NCI-H2227 treated with DMSO at 0.1 percent for 48 hours (cell line): ENCODE measurements at regions not wholly inside any gene's neighbourhood (a gene's known extent, or its start where the extent isn't known, plus 50 kb on each side); places are given as distances from the start of the nearest gene placed in this dataset.

Experiments used
- DNase-seq: peaks from one replicate; lab custom pipeline; 2025; lab: John Stamatoyannopoulos, UW

DNA sequence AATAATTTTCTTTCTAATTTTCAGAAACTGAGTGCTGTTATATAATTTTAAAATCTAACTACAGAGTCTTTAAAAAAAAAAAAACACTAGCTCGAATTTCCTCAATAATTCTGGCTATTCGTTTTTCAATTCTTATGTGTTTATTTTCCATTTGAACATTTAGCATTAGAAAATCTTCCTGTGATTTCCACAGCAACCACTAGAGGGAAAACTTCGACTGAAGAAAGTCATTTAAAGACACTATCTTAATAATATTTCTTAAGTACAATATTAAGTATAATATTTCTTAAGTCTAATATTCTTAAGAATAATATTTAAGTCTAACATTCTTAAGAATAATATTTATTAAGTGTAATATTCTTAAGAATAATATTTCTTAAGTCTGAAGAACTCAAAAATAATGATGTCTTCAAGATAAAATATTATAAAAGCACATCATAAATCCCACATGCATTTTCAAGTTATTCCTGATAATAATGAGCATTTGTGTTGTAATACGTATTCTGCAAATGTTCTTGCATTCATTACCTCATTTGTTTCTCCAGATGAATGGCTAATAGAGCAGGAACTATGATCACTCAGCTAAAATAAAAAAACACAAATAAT, 118.4 kb upstream of the WDR17 start:
- DNase-seq: peak; percentile 4

DNA sequence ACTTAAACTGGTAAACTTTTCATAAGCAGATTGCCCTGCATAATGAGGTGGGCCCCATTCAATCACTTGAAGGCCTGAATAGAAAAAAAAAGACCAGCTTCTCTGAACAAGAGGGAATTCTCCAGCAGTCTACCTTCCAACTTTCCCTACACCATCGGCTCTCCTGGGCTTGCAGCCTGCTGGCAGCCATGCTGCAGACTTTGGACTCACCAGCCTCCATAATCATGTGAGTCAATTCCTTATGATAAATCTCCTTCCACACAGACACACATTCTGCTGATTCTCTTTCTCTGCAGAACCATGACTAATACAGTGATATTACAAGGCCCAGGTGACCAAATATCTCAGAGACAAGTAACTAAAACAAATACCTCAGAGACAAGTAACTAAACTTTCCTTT, 113.8 kb upstream of the WDR17 start:
- DNase-seq: no peak

GRCh38 chr4:175953116-175953515, 112.5 kb upstream of the WDR17 start:
- no peak for DNase-seq

DNA sequence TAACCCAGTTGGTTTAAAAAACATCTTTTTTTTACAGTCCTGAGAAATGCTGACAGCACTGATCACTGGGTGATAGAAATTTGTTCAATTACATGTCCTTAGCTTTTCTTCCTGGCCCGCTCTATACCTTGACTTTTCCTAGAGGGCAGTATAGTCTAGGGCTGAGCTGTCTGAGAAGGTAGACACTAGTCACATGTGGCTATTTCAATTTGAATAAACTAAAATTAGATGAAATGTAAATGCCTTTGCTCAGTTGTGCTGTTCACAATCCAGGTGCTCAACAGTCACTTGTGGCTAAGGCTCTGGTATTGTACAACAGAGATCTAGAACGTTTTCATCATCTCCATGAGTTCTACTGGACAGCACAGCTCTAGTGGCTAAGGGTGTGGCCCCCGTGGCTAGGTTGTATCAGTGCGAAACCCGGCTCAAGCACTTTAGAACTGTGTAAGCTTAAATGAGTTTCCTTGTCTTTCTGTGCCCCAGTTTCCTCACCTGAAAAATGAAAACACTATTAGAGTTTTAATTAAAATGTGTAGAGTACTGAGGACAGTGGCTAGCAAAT, 111.6 kb upstream of the WDR17 start:
- no peak for DNase-seq

- DNase-seq: no peak
Observed at GRCh38 chr4:175954685-175955084, 111.0 kb upstream of the WDR17 start.

DNA sequence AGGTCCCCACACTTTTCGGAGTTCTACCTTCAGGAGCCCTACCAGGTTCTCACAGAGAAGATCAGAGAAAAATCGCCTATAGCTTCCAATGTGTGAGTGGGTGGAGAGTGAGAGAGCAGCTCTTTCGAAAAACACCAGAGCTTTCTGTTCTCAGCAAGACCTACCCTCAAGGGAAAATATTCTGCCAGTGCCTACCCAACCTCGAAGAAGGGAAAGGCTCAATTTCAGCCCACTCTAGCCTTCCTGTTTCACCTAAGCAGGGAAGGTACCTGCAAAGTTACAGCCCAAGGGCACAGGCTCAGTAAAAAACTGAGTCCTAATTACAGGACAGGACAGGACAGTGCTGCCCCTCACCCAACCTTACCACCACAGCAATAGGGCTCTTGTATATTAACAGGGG, 104.0 kb upstream of the WDR17 start:
- DNase-seq: no peak

GRCh38 chr4:175970072-175970471, 95.6 kb upstream of the WDR17 start:
- no peak for DNase-seq

GRCh38 chr4:175970724-175971123, 94.9 kb upstream of the WDR17 start:
- peak; percentile 63 for DNase-seq

GRCh38 chr4:175971388-175972179, 94.1 kb upstream of the WDR17 start:
- no peak for DNase-seq

DNA sequence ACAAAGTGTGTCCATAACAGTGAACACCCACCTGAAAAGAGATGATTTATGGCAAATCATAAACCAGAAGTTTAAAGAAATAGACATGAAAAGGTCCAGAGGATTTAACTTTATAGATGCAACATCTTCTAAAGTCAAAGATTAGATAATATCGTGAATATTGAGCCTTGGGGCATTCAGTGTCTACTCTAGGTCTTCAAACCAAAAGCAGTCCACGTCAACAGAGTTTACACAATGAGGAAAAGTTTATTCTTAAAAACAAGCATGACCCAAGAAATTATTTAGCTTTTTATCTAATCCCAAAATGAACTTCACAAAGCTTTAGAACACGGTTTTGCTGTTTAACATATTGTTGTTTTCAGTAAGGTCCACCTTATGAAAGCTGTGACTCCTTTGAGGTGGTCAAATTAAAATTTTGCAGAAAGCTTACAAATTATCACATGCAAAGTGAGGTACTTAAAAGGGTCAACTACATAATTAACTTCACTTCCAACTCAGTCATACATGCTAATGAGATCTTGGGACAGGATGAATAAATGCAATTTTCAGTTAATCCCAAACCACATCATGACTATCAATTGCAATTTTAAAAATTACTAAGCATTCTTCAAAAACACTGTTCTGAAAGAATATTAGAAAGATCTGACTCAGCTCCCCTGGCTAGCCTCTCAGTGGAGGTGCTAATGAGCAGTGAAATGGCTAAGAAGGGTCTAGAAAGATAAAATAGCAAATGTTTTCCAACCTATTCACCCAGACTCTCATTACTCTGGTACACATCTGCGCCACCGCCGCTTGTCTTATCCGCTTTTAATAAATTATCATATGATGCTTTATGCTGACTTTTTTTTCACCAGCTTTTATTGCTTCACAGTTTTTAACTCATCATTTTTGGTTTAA, 92.4 kb upstream of the WDR17 start:
- no peak for DNase-seq

GRCh38 chr4:175983636-175984035, 82.0 kb upstream of the WDR17 start:
- DNase-seq: no peak

DNA sequence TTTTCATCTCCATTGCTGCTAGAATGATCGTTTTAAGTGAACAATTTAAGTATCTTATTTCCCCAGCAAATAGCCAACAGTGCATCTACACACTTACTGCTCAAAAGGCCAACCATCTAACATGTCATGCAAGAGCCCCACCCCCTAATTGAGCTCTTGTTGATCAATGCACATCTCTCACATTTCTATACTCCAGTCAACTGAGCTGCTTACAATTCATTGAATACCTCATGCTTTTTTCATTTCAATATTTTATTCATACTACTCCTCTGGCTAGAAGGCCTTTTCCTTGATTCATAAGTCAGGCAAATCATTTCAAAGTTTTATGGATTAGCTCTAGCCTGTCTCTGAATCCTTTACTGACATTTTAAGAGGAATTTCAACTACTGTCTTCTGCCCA, 79.0 kb upstream of the WDR17 start:
- DNase-seq: no peak

- DNase-seq: no peak
Observed at GRCh38 chr4:175988511-175988910, 77.1 kb upstream of the WDR17 start.

GRCh38 chr4:175996206-175996605, 69.4 kb upstream of the WDR17 start:
- DNase-seq: no peak

DNA sequence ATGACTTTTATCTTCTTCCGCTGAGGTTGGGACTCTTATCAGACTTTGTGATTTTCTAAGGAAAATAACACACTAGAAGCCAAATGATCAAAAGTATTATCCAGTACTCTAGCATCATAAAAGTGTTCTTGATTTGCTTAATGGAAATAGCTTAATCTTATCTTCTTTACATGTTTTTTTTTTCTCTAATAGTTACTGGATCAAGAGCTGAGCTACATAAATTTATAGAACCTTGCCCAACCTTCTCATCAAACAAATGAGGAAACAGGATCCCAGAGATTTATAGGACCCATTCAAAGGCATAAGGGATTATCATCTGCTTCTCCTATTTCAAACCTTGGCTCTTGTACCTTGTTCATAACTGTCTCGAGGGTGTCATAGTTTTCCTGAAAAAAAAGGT, 68.3 kb upstream of the WDR17 start:
- DNase-seq: no peak

GRCh38 chr4:175998782-175999181, 66.9 kb upstream of the WDR17 start:
- DNase-seq: peak; percentile 5

- no peak for DNase-seq
Observed at GRCh38 chr4:175999944-176000343, 65.7 kb upstream of the WDR17 start.

DNA sequence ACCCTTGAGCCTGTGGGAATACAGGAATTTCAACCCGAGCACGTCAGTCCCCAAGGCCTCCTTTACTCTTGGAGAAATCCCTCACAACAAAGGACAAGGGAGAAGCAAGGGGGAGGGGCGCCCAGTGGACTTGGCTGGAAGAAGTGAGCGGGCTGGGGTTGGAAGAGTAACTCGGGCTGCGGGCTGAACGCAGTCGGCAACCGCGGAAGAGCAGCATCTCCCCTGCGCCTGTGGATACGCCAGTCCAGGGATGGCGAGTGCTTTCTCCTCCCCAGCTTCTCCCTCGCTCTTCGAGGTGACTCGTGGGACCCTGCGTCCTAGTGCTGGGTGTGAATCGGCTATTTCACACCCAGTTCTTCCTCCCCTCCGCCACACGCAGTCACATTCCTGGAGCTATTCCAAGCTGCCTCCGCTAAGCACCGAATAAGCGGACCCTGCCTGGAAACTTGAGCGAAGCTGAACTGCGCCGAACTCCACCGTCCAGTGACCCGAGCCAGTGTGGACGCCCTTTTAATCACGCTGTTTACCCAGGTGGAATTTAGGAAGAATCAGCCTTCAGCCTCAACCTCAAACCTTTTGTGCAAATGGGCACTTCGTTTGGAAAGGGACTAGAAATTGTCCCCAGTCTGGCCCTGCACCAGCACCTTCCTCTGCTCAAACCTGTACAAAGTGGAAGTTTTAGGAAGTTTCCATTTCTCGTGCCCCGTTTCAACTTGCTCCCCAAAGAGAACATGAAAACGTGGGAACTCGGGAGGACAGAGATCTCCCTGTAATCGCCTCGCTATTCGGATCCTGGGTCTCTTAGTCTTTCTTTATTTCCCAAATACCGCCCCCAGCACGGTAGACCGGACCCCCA, 64.3 kb upstream of the WDR17 start:
- DNase-seq: peak; percentile 68

DNA sequence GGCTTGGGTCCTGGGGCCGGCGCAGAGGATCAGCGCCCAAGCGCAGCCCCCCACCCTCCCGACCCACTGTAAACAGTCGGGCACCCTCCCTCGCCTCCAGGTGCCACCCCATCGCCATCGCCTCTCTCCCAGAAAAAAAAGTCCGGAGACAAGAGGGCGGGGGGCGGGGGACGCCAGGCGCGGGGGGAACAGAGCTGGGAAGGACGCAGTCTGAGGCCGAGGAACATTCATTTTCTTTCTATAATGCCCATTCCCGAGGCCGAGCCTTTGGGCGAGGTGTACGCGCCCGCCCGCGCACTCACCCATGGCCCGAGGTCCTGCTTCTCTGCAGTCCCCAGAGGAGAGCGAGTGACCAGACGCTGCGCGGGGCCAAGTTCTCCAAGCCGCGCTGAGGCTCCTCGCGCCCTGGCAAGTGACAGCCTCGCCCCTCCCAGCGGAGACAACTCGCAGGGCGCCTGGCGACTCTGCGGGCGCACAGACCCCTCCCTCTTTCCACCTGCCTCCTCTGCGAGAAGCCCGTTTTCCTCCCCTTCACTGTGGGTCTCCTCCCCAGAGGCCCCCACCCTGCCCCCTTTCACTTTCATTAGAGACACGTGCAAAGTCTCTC, 63.5 kb upstream of the WDR17 start:
- peak; percentile 21 for DNase-seq

DNA sequence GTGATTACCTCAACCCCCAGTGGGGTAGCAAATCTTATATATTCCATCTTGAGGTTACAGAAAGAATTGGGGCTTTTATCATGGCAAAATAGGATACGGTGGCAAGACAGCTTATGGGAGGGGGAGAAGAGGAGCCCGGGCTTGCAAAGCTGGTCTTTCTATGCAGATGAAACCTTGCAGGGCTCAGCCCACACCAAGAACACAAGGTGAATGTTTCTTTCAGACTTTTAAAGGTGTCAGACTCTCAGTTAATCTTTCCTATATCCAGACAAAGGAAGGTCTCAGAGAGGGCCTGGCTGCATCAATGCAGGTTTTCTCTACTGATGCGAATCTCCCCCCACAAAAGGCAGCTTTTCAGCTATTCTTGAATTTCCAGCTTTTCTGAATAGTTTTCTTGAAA, 59.9 kb upstream of the WDR17 start:
- no peak for DNase-seq

DNA sequence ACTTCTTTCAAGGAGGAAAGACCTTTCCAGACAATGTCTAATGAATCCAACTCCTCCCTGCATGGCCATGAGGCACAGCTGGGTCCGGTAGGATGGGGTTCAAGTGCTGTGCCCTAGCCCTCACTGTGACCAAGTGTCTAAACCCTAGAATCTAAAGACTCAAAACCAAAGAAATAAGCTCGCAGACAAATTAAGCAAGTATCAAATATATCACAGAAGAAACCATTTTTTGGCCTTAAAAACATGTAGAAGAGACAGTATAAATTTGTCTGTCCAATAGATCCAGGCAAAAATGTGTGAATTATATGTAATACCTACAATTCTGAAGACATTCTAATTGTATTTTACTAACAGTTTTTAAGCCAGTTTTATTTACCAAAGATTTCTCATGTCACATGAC, 56.4 kb upstream of the WDR17 start:
- DNase-seq: no peak
